Stimulated activated CD8-positive, alpha-beta memory T cell treated with anti-CD3 and anti-CD28 coated beads, Interleukin-2, amount 100 ng/mL, for 1 hour (primary cell): ENCODE measurements at regions not wholly inside any gene's neighbourhood (a gene's known extent, or its start where the extent isn't known, plus 50 kb on each side); places are given as distances from the start of the nearest gene placed in this dataset.

Source experiments
- DNase-seq, 2 donors: peaks; one replicate each; pipeline ENCODE4 v3.0.0-alpha.2; 2020; ENCODE audit warnings: low read depth in 2 of 2

- no peak for DNase-seq
Measured at GRCh38 chr12:24557738-24558137, 391.2 kb downstream of the BCAT1 start.

GRCh38 chr12:24555730-24556129, 393.2 kb downstream of the BCAT1 start:
- no peak for DNase-seq

GRCh38 chr12:24554612-24555295, 394.1 kb downstream of the BCAT1 start:
- no peak for DNase-seq

- no peak for DNase-seq
Measured at GRCh38 chr12:24553259-24553658, 395.6 kb downstream of the BCAT1 start.

- no peak for DNase-seq
Measured at GRCh38 chr12:24551163-24551786, 397.6 kb downstream of the BCAT1 start.

GRCh38 chr12:24550609-24551008, 398.3 kb downstream of the BCAT1 start:
- no peak for DNase-seq

GRCh38 chr12:24546661-24547060, 402.2 kb downstream of the BCAT1 start:
- no peak for DNase-seq

- no peak for DNase-seq
Measured at GRCh38 chr12:24546084-24546483, 402.8 kb downstream of the BCAT1 start.

- DNase-seq, result no peak
Measured at GRCh38 chr12:24544368-24544767, 404.5 kb downstream of the BCAT1 start.

GRCh38 chr12:24541193-24541871, 407.6 kb downstream of the BCAT1 start:
- no peak for DNase-seq

- no peak for DNase-seq
Measured at GRCh38 chr12:24539646-24540045, 409.3 kb downstream of the BCAT1 start.

- DNase-seq, result no peak
Measured at GRCh38 chr12:24537083-24537860, 411.6 kb downstream of the BCAT1 start.

GRCh38 chr12:24535334-24536069, 413.4 kb downstream of the BCAT1 start:
- DNase-seq, result no peak

- no peak for DNase-seq
Measured at GRCh38 chr12:24534622-24535021, 414.3 kb downstream of the BCAT1 start.

- DNase-seq, result no peak
Measured at GRCh38 chr12:24533716-24534352, 415.1 kb downstream of the BCAT1 start.

- no peak for DNase-seq
Measured at GRCh38 chr12:24530689-24531088, 418.2 kb downstream of the BCAT1 start.

- no peak for DNase-seq
Measured at GRCh38 chr12:24527102-24527501, 421.8 kb downstream of the BCAT1 start.

- no peak for DNase-seq
Measured at GRCh38 chr12:24522736-24523135, 426.2 kb downstream of the BCAT1 start.

GRCh38 chr12:24519759-24520158, 429.1 kb downstream of the BCAT1 start:
- DNase-seq, result no peak

GRCh38 chr12:24517000-24517399, 431.9 kb downstream of the BCAT1 start:
- DNase-seq, result no peak

- no peak for DNase-seq
Measured at GRCh38 chr12:24510581-24511125, 438.2 kb downstream of the BCAT1 start.
